Sciatic nerve (tissue), 2 donors: ENCODE measurements at regions not wholly inside any gene's neighbourhood (a gene's known extent, or its start where the extent isn't known, plus 50 kb on each side); places are given as distances from the start of the nearest gene placed in this dataset.
"Not testable (repeated sequence)": the region's sequence is repeated elsewhere in the genome, so short reads cannot be mapped to it uniquely, and the experiment has no call there.

Source experiments
- ATAC-seq: fragments of 200-7000 bp; cut with Tn5 transposase; one replicate; pipeline ENCODE4 v1.9.1; 2020; ENCODE audit warnings: mild to moderate bottlenecking, moderate library complexity
- DNase-seq: peaks from one replicate; pipeline ENCODE4 v3.0.0-alpha.2; 2020; ENCODE audit warnings: low spot score
- intact Hi-C: fragments of 100-400 bp; cut with DNase I; formaldehyde crosslinking; loops from one replicate; pipeline ENCODE4 v1.14.2; 2022
- donor health status: DM: no; HTN: no; CAD: no.
- donor health status: DM: no; HTN: no; CAD: no.

- ATAC-seq (no peak), DNase-seq (no peak)
- intact Hi-C loops, result no loop called here
Measured at GRCh38 chr21:39085843-39086405, 97.3 kb downstream of the PSMG1 start.

GRCh38 chr21:39084979-39085729 lies 98.1 kb downstream of the PSMG1 start:
- no peak for ATAC-seq
- intact Hi-C loops, result no loop called here
- no peak for DNase-seq

GRCh38 chr21:39084073-39084472 lies 99.2 kb downstream of the PSMG1 start:
- ATAC-seq (no peak), DNase-seq (no peak)
- intact Hi-C loops, result no loop called here

GRCh38 chr21:39083377-39084008 lies 99.8 kb downstream of the PSMG1 start:
- ATAC-seq, result no peak
- DNase-seq, result no peak
- intact Hi-C loops, result no loop called here

- ATAC-seq, result no peak
- intact Hi-C loops, result no loop called here
Measured at GRCh38 chr21:39082656-39083376, 100.4 kb downstream of the PSMG1 start.

GRCh38 chr21:39080366-39080765 lies 102.9 kb downstream of the PSMG1 start:
- no peak for DNase-seq
- ATAC-seq, result no peak
- intact Hi-C loops, result no loop called here

More at GRCh38 chr21:39082656-39083376, 100.4 kb downstream of the PSMG1 start:
- DNase-seq, result no peak

GRCh38 chr21:39079617-39080016 lies 103.6 kb downstream of the PSMG1 start:
- intact Hi-C loops, result no loop called here
- peak; percentile 80 for ATAC-seq
- peak; percentile 75 for DNase-seq

- intact Hi-C loops, result no loop called here
- DNase-seq, result no peak
- no peak for ATAC-seq
Measured at GRCh38 chr21:39078322-39079065, 104.8 kb downstream of the PSMG1 start.

GRCh38 chr21:39077876-39078275 lies 105.4 kb downstream of the PSMG1 start:
- DNase-seq (no peak), ATAC-seq (peak; percentile 33)
- intact Hi-C loops, result no loop called here

- intact Hi-C loops, result no loop called here
- DNase-seq (no peak), ATAC-seq (no peak)
Measured at GRCh38 chr21:39074508-39074907, 108.7 kb downstream of the PSMG1 start.

GRCh38 chr21:39073717-39074116 lies 109.5 kb downstream of the PSMG1 start:
- peak; percentile 81 for ATAC-seq

GRCh38 chr21:39073063-39073462 lies 110.2 kb downstream of the PSMG1 start:
- no peak for DNase-seq
- peak; percentile 58 for ATAC-seq
- intact Hi-C loops, result no loop called here

More at GRCh38 chr21:39073717-39074116, 109.5 kb downstream of the PSMG1 start:
- intact Hi-C loops, result no loop called here
- DNase-seq, result no peak

- peak; percentile 51 for ATAC-seq
- intact Hi-C loops, result no loop called here
- no peak for DNase-seq
Measured at GRCh38 chr21:39072468-39072867, 110.8 kb downstream of the PSMG1 start.

- ATAC-seq, result no peak
Measured at GRCh38 chr21:39071623-39072214, 111.5 kb downstream of the PSMG1 start.

GRCh38 chr21:39069856-39070255 lies 113.4 kb downstream of the PSMG1 start:
- ATAC-seq, intact Hi-C loops, DNase-seq: not testable (repeated sequence)

More at GRCh38 chr21:39071623-39072214, 111.5 kb downstream of the PSMG1 start:
- intact Hi-C loops, result no loop called here
- no peak for DNase-seq

- ATAC-seq (peak; percentile 79), DNase-seq (no peak)
- intact Hi-C loops, result no loop called here
Measured at GRCh38 chr21:39066829-39067780, 116.1 kb downstream of the PSMG1 start.

- intact Hi-C loops, result no loop called here
- ATAC-seq (no peak), DNase-seq (no peak)
Measured at GRCh38 chr21:39065917-39066316, 117.3 kb downstream of the PSMG1 start.
